ENCODE measurements at regions not wholly inside any gene's neighbourhood (a gene's known extent, or its start where the extent isn't known, plus 50 kb on each side); places are given as distances from the start of the nearest gene placed in this dataset.
"Not testable (repeated sequence)": the region's sequence is repeated elsewhere in the genome, so short reads cannot be mapped to it uniquely, and the experiment has no call there.

- POLR2A ChIA-PET: no interaction called here
Observed at GRCh38 chr5:104016646-104017045, 454.1 kb upstream of the NUDT12 start.

GRCh38 chr5:104015765-104016164 is 453.2 kb upstream of the NUDT12 start:
- Histone ChIP-seq H3K4me3 (ENCODE audit: low read length) (no peak overlapping the region), H3K4me1 (ENCODE audit: insufficient read depth, low read length) (no peaks in the 10 kb centered on the region), H3K27me3 (ENCODE audit: insufficient read depth, low read length, poor library complexity, severe bottlenecking) (no peaks in the 10 kb centered on the region), H3K27ac (ENCODE audit: low read depth, low read length) (no peak overlapping the region), H3K9me3 (ENCODE audit: low read length) (no peaks in the 10 kb centered on the region), H3K36me3 (ENCODE audit: insufficient read depth, low read length) (no peaks in the 10 kb centered on the region)
- no peaks in the 10 kb centered on the region for H3K36me3 Mint-ChIP-seq
- H3K4me3 Mint-ChIP-seq: no peak overlapping the region
- peaks cover 4 to 44% (median 9%) of the 10 kb centered on the region in 5 donors for H3K9me3 Mint-ChIP-seq
- no peaks in the 10 kb centered on the region for H3K27me3 Mint-ChIP-seq
- no peak overlapping the region for H3K27ac Mint-ChIP-seq
- CTCF ChIA-PET: no interaction called here
- no peaks in the 10 kb centered on the region for H3K4me1 Mint-ChIP-seq
- POLR2A ChIA-PET: no interaction called here
- DNase-seq: no peak

More at GRCh38 chr5:104016646-104017045, 454.1 kb upstream of the NUDT12 start:
- H3K9me3 ChIP-seq (ENCODE audit: low read length): no peaks in the 10 kb centered on the region
- Mint-ChIP-seq H3K4me3 (no peak overlapping the region), H3K27me3 (no peaks in the 10 kb centered on the region), H3K9me3 (peaks cover 4 to 39% (median 9%) of the 10 kb centered on the region in 5 donors), H3K4me1 (no peaks in the 10 kb centered on the region), H3K27ac (no peak overlapping the region), H3K36me3 (no peaks in the 10 kb centered on the region)
- no peaks in the 10 kb centered on the region for H3K4me1 ChIP-seq (ENCODE audit: insufficient read depth, low read length)
- no peak for DNase-seq
- no peak overlapping the region for H3K4me3 ChIP-seq (ENCODE audit: low read length)
- CTCF ChIA-PET: no interaction called here
- no peaks in the 10 kb centered on the region for H3K27me3 ChIP-seq (ENCODE audit: insufficient read depth, low read length, poor library complexity, severe bottlenecking)
- no peaks in the 10 kb centered on the region for H3K36me3 ChIP-seq (ENCODE audit: insufficient read depth, low read length)
- H3K27ac ChIP-seq (ENCODE audit: low read depth, low read length): no peak overlapping the region

- H3K4me3 ChIP-seq (ENCODE audit: low read length); H3K27me3 ChIP-seq (ENCODE audit: insufficient read depth, low read length, poor library complexity, severe bottlenecking); H3K36me3 ChIP-seq (ENCODE audit: insufficient read depth, low read length); DNase-seq; H3K4me1 Mint-ChIP-seq; H3K4me1 ChIP-seq (ENCODE audit: insufficient read depth, low read length); H3K36me3 Mint-ChIP-seq; POLR2A ChIA-PET; H3K9me3 ChIP-seq (ENCODE audit: low read length); CTCF ChIA-PET; H3K27me3 Mint-ChIP-seq; H3K27ac ChIP-seq (ENCODE audit: low read depth, low read length): not testable (repeated sequence)
- peak overlapping the region in 1 of 7 donors; percentile 3 for H3K4me3 Mint-ChIP-seq
- peak overlapping the region in 1 of 8 donors; percentile 12 for H3K27ac Mint-ChIP-seq
- peaks cover 0 to 10% (median 3%) of the 10 kb centered on the region in 5 donors for H3K9me3 Mint-ChIP-seq
Observed at GRCh38 chr5:104002783-104003182, 440.2 kb upstream of the NUDT12 start.

GRCh38 chr5:104001136-104001535 is 438.5 kb upstream of the NUDT12 start:
- no peak for DNase-seq
- Histone ChIP-seq H3K9me3 (ENCODE audit: low read length) (no peaks in the 10 kb centered on the region), H3K36me3 (ENCODE audit: insufficient read depth, low read length) (no peaks in the 10 kb centered on the region), H3K4me1 (ENCODE audit: insufficient read depth, low read length) (no peaks in the 10 kb centered on the region), H3K27ac (ENCODE audit: low read depth, low read length) (no peak overlapping the region), H3K4me3 (ENCODE audit: low read length) (no peak overlapping the region), H3K27me3 (ENCODE audit: insufficient read depth, low read length, poor library complexity, severe bottlenecking) (no peaks in the 10 kb centered on the region)
- Mint-ChIP-seq H3K4me3 (no peak overlapping the region), H3K9me3 (peaks cover 0 to 10% (median 4%) of the 10 kb centered on the region in 5 donors), H3K27me3 (peaks cover 0 to 2% of the 10 kb centered on the region in 2 donors), H3K36me3 (no peaks in the 10 kb centered on the region), H3K4me1 (no peaks in the 10 kb centered on the region), H3K27ac (no peak overlapping the region)
- POLR2A ChIA-PET: no interaction called here
- CTCF ChIA-PET: no interaction called here

- Histone ChIP-seq H3K4me1 (ENCODE audit: insufficient read depth, low read length) (no peaks in the 10 kb centered on the region), H3K4me3 (ENCODE audit: low read length) (no peak overlapping the region), H3K27me3 (ENCODE audit: insufficient read depth, low read length, poor library complexity, severe bottlenecking) (no peaks in the 10 kb centered on the region), H3K36me3 (ENCODE audit: insufficient read depth, low read length) (no peaks in the 10 kb centered on the region), H3K27ac (ENCODE audit: low read depth, low read length) (no peak overlapping the region), H3K9me3 (ENCODE audit: low read length) (no peaks in the 10 kb centered on the region)
- Mint-ChIP-seq H3K36me3 (no peaks in the 10 kb centered on the region), H3K9me3 (peaks cover 0 to 23% (median 11%) of the 10 kb centered on the region in 5 donors), H3K27me3 (no peaks in the 10 kb centered on the region), H3K27ac (no peak overlapping the region), H3K4me3 (no peak overlapping the region), H3K4me1 (no peaks in the 10 kb centered on the region)
- ChIA-PET POLR2A (no interaction called here), CTCF (no interaction called here)
- DNase-seq: no peak
Observed at GRCh38 chr5:103993031-103993430, 430.4 kb upstream of the NUDT12 start.

- no peaks in the 10 kb centered on the region for H3K4me1 ChIP-seq (ENCODE audit: insufficient read depth, low read length)
- Mint-ChIP-seq H3K4me1 (no peaks in the 10 kb centered on the region), H3K4me3 (no peak overlapping the region), H3K27ac (no peak overlapping the region), H3K36me3 (no peaks in the 10 kb centered on the region), H3K9me3 (peaks cover 2 to 26% (median 9%) of the 10 kb centered on the region in 5 donors), H3K27me3 (no peaks in the 10 kb centered on the region)
- CTCF ChIA-PET: no interaction called here
- H3K4me3 ChIP-seq (ENCODE audit: low read length): no peak overlapping the region
- POLR2A ChIA-PET: no interaction called here
- H3K27me3 ChIP-seq (ENCODE audit: insufficient read depth, low read length, poor library complexity, severe bottlenecking): no peaks in the 10 kb centered on the region
- no peaks in the 10 kb centered on the region for H3K9me3 ChIP-seq (ENCODE audit: low read length)
- H3K27ac ChIP-seq (ENCODE audit: low read depth, low read length): no peak overlapping the region
- no peak for DNase-seq
- H3K36me3 ChIP-seq (ENCODE audit: insufficient read depth, low read length): no peaks in the 10 kb centered on the region
Observed at GRCh38 chr5:103990064-103990463, 427.5 kb upstream of the NUDT12 start.

GRCh38 chr5:103981592-103981991 is 419.0 kb upstream of the NUDT12 start:
- no peak overlapping the region for H3K4me3 Mint-ChIP-seq
- H3K27ac Mint-ChIP-seq: peak overlapping the region in 1 of 8 donors; percentile 37
- POLR2A ChIA-PET: no interaction called here
- no peaks in the 10 kb centered on the region for H3K4me1 Mint-ChIP-seq
- no peaks in the 10 kb centered on the region for H3K36me3 Mint-ChIP-seq
- no peak overlapping the region for H3K27ac ChIP-seq (ENCODE audit: low read depth, low read length)
- peaks cover 0 to 19% (median 5%) of the 10 kb centered on the region in 5 donors for H3K9me3 Mint-ChIP-seq
- CTCF ChIA-PET: no interaction called here
- no peaks in the 10 kb centered on the region for H3K36me3 ChIP-seq (ENCODE audit: insufficient read depth, low read length)
- no peak overlapping the region for H3K4me3 ChIP-seq (ENCODE audit: low read length)
- H3K27me3 Mint-ChIP-seq: no peaks in the 10 kb centered on the region
- H3K4me1 ChIP-seq (ENCODE audit: insufficient read depth, low read length): no peaks in the 10 kb centered on the region
- H3K27me3 ChIP-seq (ENCODE audit: insufficient read depth, low read length, poor library complexity, severe bottlenecking): no peaks in the 10 kb centered on the region
- no peaks in the 10 kb centered on the region for H3K9me3 ChIP-seq (ENCODE audit: low read length)
- no peak for DNase-seq

- Histone ChIP-seq H3K27me3 (ENCODE audit: insufficient read depth, low read length, poor library complexity, severe bottlenecking) (no peaks in the 10 kb centered on the region), H3K4me3 (ENCODE audit: low read length) (no peak overlapping the region), H3K4me1 (ENCODE audit: insufficient read depth, low read length) (no peaks in the 10 kb centered on the region), H3K27ac (ENCODE audit: low read depth, low read length) (no peak overlapping the region), H3K9me3 (ENCODE audit: low read length) (no peaks in the 10 kb centered on the region), H3K36me3 (ENCODE audit: insufficient read depth, low read length) (no peaks in the 10 kb centered on the region)
- ChIA-PET POLR2A (no interaction called here), CTCF (no interaction called here)
- Mint-ChIP-seq H3K9me3 (peaks cover 4 to 63% (median 15%) of the 10 kb centered on the region in 5 donors), H3K36me3 (no peaks in the 10 kb centered on the region), H3K27me3 (no peaks in the 10 kb centered on the region), H3K4me1 (no peaks in the 10 kb centered on the region), H3K27ac (no peak overlapping the region), H3K4me3 (no peak overlapping the region)
- DNase-seq: no peak
Observed at GRCh38 chr5:103973669-103974068, 411.1 kb upstream of the NUDT12 start.

GRCh38 chr5:103966295-103966694 is 403.7 kb upstream of the NUDT12 start:
- H3K36me3 ChIP-seq (ENCODE audit: insufficient read depth, low read length); CTCF ChIA-PET; H3K27me3 Mint-ChIP-seq; H3K4me1 ChIP-seq (ENCODE audit: insufficient read depth, low read length); H3K9me3 ChIP-seq (ENCODE audit: low read length); H3K4me1 Mint-ChIP-seq; H3K27ac ChIP-seq (ENCODE audit: low read depth, low read length); H3K36me3 Mint-ChIP-seq; H3K27me3 ChIP-seq (ENCODE audit: insufficient read depth, low read length, poor library complexity, severe bottlenecking); POLR2A ChIA-PET; DNase-seq; H3K4me3 ChIP-seq (ENCODE audit: low read length); H3K27ac Mint-ChIP-seq; H3K4me3 Mint-ChIP-seq: not testable (repeated sequence)
- H3K9me3 Mint-ChIP-seq: peaks cover 5 to 31% (median 16%) of the 10 kb centered on the region in 5 donors

All from CD8-positive, alpha-beta memory T cell (primary cell).